Trophoblast cell (in vitro differentiated cells and primary cell): ENCODE measurements at regions not wholly inside any gene's neighbourhood (a gene's known extent, or its start where the extent isn't known, plus 50 kb on each side); places are given as distances from the start of the nearest gene placed in this dataset.

Source experiments
- DNase-seq, 2 donors: peaks; one replicate each; pipeline ENCODE4 v3.0.0-alpha.2; 2016
- H2AFZ ChIP-seq: 2 replicates; pipeline ENCODE4 v1.6.1; 2013; ENCODE audit warnings: low read length, moderate library complexity, mild to moderate bottlenecking; ENCODE audit not compliant: insufficient read depth, poor library complexity
- H2AK5ac ChIP-seq: 2 replicates; pipeline ENCODE4 v1.6.1; 2013; ENCODE audit warnings: mild to moderate bottlenecking, low read length
- H2BK120ac ChIP-seq: 2 replicates; pipeline ENCODE4 v1.6.1; 2013; ENCODE audit warnings: low read length, mild to moderate bottlenecking, moderate library complexity; ENCODE audit not compliant: insufficient read depth, poor library complexity
- H2BK12ac ChIP-seq: 2 replicates; pipeline ENCODE4 v1.6.1; 2013; ENCODE audit warnings: mild to moderate bottlenecking, low read length, moderate library complexity
- H2BK5ac ChIP-seq: 2 replicates; pipeline ENCODE4 v1.6.1; 2013; ENCODE audit warnings: low read length, low read depth, moderate library complexity, mild to moderate bottlenecking; ENCODE audit not compliant: poor library complexity
- H3K14ac ChIP-seq: 2 replicates; pipeline ENCODE4 v1.6.1; 2013; ENCODE audit warnings: mild to moderate bottlenecking, low read length
- H3K18ac ChIP-seq: 2 replicates; pipeline ENCODE4 v1.6.1; 2013; ENCODE audit warnings: mild to moderate bottlenecking, low read length
- H3K23ac ChIP-seq: 2 replicates; pipeline ENCODE4 v1.6.1; 2013; ENCODE audit warnings: low read length
- H3K27ac ChIP-seq: 2 replicates; pipeline ENCODE4 v1.5.1; 2013; ENCODE audit warnings: low read depth, mild to moderate bottlenecking, inconsistent platforms, low read length, moderate library complexity
- H3K27me3 ChIP-seq: 2 replicates; pipeline ENCODE4 v1.6.1; 2013; ENCODE audit warnings: inconsistent platforms, mild to moderate bottlenecking, low read length, moderate library complexity; ENCODE audit not compliant: insufficient read depth
- H3K36me3 ChIP-seq, 2 experiments: 1 replicate in 1 of 2; 2 replicates in 1 of 2; pipeline ENCODE4 v1.6.1; 2013; ENCODE audit warnings: low read length in 2 of 2, mild to moderate bottlenecking in 2 of 2, moderate library complexity in 1 of 2; ENCODE audit not compliant: insufficient read depth in 2 of 2, control insufficient read depth in 1 of 2
- H3K4ac ChIP-seq: 2 replicates; pipeline ENCODE4 v1.6.1; 2013; ENCODE audit warnings: low read depth, mild to moderate bottlenecking, low read length, moderate library complexity
- H3K4me1 ChIP-seq, 2 experiments: 1 replicate in 1 of 2; 2 replicates in 1 of 2; pipeline ENCODE4 v1.6.1; 2013; ENCODE audit warnings: low read length in 2 of 2, mild to moderate bottlenecking in 2 of 2, moderate library complexity in 1 of 2; ENCODE audit not compliant: insufficient read depth in 2 of 2, control insufficient read depth in 1 of 2
- H3K4me2 ChIP-seq: 2 replicates; pipeline ENCODE4 v1.6.1; 2013; ENCODE audit warnings: inconsistent platforms, mild to moderate bottlenecking, low read length, moderate library complexity
- H3K4me3 ChIP-seq: 2 replicates; pipeline ENCODE4 v1.5.1; 2013; ENCODE audit warnings: mild to moderate bottlenecking, low read depth, low read length, inconsistent platforms
- H3K79me1 ChIP-seq: one replicate; pipeline ENCODE4 v1.6.1; 2013; ENCODE audit warnings: low read length
- H3K79me2 ChIP-seq: 2 replicates; pipeline ENCODE4 v1.6.1; 2013; ENCODE audit warnings: low read length, mild to moderate bottlenecking; ENCODE audit not compliant: control insufficient read depth, insufficient read depth, poor library complexity
- H3K9ac ChIP-seq: 2 replicates; pipeline ENCODE4 v1.6.1; 2013; ENCODE audit warnings: mild to moderate bottlenecking, low read length
- H3K9me3 ChIP-seq: 2 replicates; pipeline ENCODE4 v1.6.1; 2013; ENCODE audit warnings: low read depth, mild to moderate bottlenecking, control low read depth, inconsistent platforms, low read length; ENCODE audit not compliant: insufficient read depth
- H4K12ac ChIP-seq: 2 replicates; pipeline ENCODE4 v1.6.1; 2013; ENCODE audit warnings: low read depth, mild to moderate bottlenecking, low read length, moderate library complexity
- H4K8ac ChIP-seq: 2 replicates; pipeline ENCODE4 v1.6.1; 2013; ENCODE audit warnings: low read depth, mild to moderate bottlenecking, low read length, moderate library complexity
- H4K91ac ChIP-seq: one replicate; pipeline ENCODE4 v1.6.1; 2013; ENCODE audit warnings: low read depth, mild to moderate bottlenecking, low read length, moderate library complexity
- WGBS: extraction: QIAGEN DNeasy Blood & Tissue Kit; methylation state at CpG from one replicate; pipeline ENCODE4 v1.1.7; 2013; ENCODE audit warnings: missing lambda C conversion rate; ENCODE audit not compliant: insufficient read length, insufficient coverage; ENCODE audit errors: extremely low coverage; 5-methylcytosine and 5-hydroxymethylcytosine counted together

DNA sequence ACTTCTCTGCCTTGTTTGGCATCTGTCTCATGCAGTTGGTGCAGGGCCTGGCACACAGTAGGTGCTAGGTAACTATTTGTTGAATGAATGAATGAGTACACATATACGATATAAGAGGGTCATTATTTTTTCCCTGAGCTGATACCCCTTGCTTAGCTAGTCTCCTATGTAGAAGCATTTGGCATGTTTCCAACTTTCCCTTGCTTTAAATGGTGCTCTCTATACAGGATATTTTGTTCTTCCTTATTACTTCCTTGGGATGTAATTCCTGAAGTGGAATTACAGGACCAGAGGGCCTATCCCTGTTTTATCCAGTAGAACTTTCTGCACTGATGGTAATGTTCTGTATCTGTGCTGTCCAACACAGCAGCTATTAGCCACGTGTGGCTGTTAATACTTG lies 250.1 kb upstream of the PWP1 start:
- Histone ChIP-seq H4K12ac (no peak overlapping the region), H2BK120ac (no peak overlapping the region), H3K4me1 (peaks cover 0 to 9% of the 10 kb centered on the region in 2 experiments), H3K9me3 (no peaks in the 10 kb centered on the region), H2AK5ac (no peak overlapping the region), H3K27me3 (no peaks in the 10 kb centered on the region), H3K79me2 (no peaks in the 10 kb centered on the region), H2AFZ (no peak overlapping the region), H3K4me3 (no peak overlapping the region), H2BK12ac (no peak overlapping the region), H4K91ac (no peak overlapping the region), H3K23ac (no peak overlapping the region), H3K9ac (no peak overlapping the region), H3K18ac (no peak overlapping the region), H3K14ac (no peak overlapping the region), H3K4ac (no peak overlapping the region), H3K36me3 (no peaks in the 10 kb centered on the region), H4K8ac (no peak overlapping the region), H3K79me1 (no peaks in the 10 kb centered on the region), H3K27ac (no peak overlapping the region), H2BK5ac (no peak overlapping the region), H3K4me2 (no peak overlapping the region)
- no peak for DNase-seq
- WGBS = no CpG with 5 or more reads among the region's 2 CpGs

DNA sequence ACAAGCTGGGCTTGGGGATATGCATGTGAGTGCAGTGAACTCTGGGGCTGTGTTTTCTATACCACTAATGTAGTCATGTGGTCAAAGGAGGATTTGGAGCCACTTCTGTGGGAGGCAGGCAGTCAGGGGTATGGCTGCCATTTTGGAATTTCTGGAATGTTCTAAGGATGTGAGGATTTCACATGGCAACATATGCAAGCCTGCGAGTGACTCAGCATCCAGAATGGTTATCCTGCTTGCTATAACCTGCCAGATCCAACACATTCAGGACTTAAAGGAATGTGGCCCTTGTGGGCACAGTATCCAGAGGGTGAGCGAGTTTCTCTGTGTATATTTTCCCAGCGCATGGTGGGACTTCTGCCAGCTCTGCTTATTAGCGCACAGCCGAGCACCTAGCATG lies 249.2 kb upstream of the PWP1 start:
- Histone ChIP-seq H2BK5ac (no peak overlapping the region), H3K9ac (no peak overlapping the region), H4K8ac (no peak overlapping the region), H3K4me2 (no peak overlapping the region), H4K12ac (no peak overlapping the region), H3K27me3 (no peaks in the 10 kb centered on the region), H2BK12ac (no peak overlapping the region), H3K79me1 (no peaks in the 10 kb centered on the region), H3K4me1 (peaks cover 0 to 9% of the 10 kb centered on the region in 2 experiments), H3K27ac (no peak overlapping the region), H3K14ac (no peak overlapping the region), H4K91ac (no peak overlapping the region), H3K4ac (no peak overlapping the region), H2AFZ (no peak overlapping the region), H3K36me3 (no peaks in the 10 kb centered on the region), H3K23ac (no peak overlapping the region), H3K79me2 (no peaks in the 10 kb centered on the region), H3K18ac (no peak overlapping the region), H2AK5ac (no peak overlapping the region), H2BK120ac (no peak overlapping the region), H3K4me3 (no peak overlapping the region), H3K9me3 (no peaks in the 10 kb centered on the region)
- peak in 1 of 2 donors; percentile 24 for DNase-seq
- WGBS = no CpG with 5 or more reads among the region's 5 CpGs

DNA sequence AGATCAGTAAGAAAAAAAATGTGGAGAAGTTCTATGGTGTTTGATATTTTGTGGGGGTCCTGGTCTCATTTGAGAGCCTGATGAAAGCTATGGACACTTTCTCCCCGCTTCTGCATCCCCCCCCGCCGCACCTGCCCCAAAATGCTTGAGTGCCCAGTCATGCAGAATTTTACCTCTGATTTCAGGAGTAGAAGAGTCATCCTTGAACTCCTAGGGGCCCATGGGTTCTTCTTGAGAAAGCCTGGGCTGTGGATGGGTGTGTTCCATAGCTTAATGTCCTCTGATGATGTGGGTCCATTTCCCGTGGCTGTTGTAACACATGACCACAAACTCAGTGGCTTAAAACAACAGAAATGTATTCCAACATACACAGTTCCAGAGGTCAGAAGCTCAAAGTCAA lies 248.8 kb upstream of the PWP1 start:
- no peak overlapping the region for H2AK5ac ChIP-seq
- H3K23ac ChIP-seq = no peak overlapping the region
- no peak overlapping the region for H4K12ac ChIP-seq
- no peak overlapping the region for H3K27ac ChIP-seq
- DNase-seq = no peak
- H2BK5ac ChIP-seq = no peak overlapping the region
- H3K4me2 ChIP-seq = no peak overlapping the region
- no CpG with 5 or more reads among the region's 4 CpGs for WGBS
- H3K4ac ChIP-seq = no peak overlapping the region
- no peaks in the 10 kb centered on the region for H3K9me3 ChIP-seq
- no peak overlapping the region for H3K4me3 ChIP-seq
- no peak overlapping the region for H4K8ac ChIP-seq
- peaks cover 0 to 9% of the 10 kb centered on the region in 2 experiments for H3K4me1 ChIP-seq
- H3K18ac ChIP-seq = no peak overlapping the region
- H3K79me1 ChIP-seq = no peaks in the 10 kb centered on the region
- H3K27me3 ChIP-seq = no peaks in the 10 kb centered on the region
- H3K9ac ChIP-seq = no peak overlapping the region
- H3K14ac ChIP-seq = no peak overlapping the region
- H3K79me2 ChIP-seq = no peaks in the 10 kb centered on the region
- H4K91ac ChIP-seq = no peak overlapping the region
- no peaks in the 10 kb centered on the region for H3K36me3 ChIP-seq
- H2BK120ac ChIP-seq = no peak overlapping the region
- H2BK12ac ChIP-seq = no peak overlapping the region
- H2AFZ ChIP-seq = no peak overlapping the region

DNA sequence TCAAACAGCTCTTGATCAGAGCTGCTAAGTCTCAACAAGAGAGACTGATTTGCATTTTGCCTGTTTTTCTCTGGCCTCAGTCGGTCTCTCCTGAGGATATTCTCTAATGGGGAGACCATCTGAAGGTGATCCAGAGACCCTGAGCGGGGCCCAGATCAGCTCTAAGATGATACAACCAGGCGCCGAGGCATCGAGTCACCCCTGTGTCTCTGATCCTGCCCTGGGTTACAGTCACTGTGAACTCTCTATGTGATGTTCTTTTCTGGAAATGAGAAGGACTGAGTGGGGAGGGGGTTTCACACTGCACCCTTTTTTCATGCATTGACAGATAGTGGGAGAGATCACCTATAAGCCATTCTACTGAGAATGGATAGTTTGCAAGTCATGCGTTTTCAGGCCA lies 247.6 kb upstream of the PWP1 start:
- H3K23ac ChIP-seq = no peak overlapping the region
- WGBS = no CpG with 5 or more reads among the region's 6 CpGs
- H3K4ac ChIP-seq = no peak overlapping the region
- H3K4me3 ChIP-seq = no peak overlapping the region
- no peaks in the 10 kb centered on the region for H3K79me1 ChIP-seq
- no peak overlapping the region for H3K27ac ChIP-seq
- H3K79me2 ChIP-seq = no peaks in the 10 kb centered on the region
- H3K36me3 ChIP-seq = no peaks in the 10 kb centered on the region
- H2BK120ac ChIP-seq = no peak overlapping the region
- no peak overlapping the region for H4K12ac ChIP-seq
- H2BK12ac ChIP-seq = no peak overlapping the region
- H3K27me3 ChIP-seq = no peaks in the 10 kb centered on the region
- H2BK5ac ChIP-seq = no peak overlapping the region
- H4K91ac ChIP-seq = no peak overlapping the region
- H4K8ac ChIP-seq = no peak overlapping the region
- H3K4me2 ChIP-seq = no peak overlapping the region
- H3K18ac ChIP-seq = no peak overlapping the region
- H2AFZ ChIP-seq = no peak overlapping the region
- H3K9me3 ChIP-seq = no peaks in the 10 kb centered on the region
- DNase-seq = no peak
- H3K9ac ChIP-seq = no peak overlapping the region
- peaks cover 0 to 9% of the 10 kb centered on the region in 2 experiments for H3K4me1 ChIP-seq
- H3K14ac ChIP-seq = no peak overlapping the region
- no peak overlapping the region for H2AK5ac ChIP-seq
